ENCODE measurements at regions not wholly inside any gene's neighbourhood (a gene's known extent, or its start where the extent isn't known, plus 50 kb on each side); places are given as distances from the start of the nearest gene placed in this dataset.

GRCh38 chr1:184272175-184272866, 114.5 kb upstream of the C1orf21 start:
- intact Hi-C loops (cut with DNase I), result no loop called here
- H3K4me3 ChIP-seq, result no peak overlapping the region
- no peaks in the 10 kb centered on the region for H3K36me3 ChIP-seq
- no peak for DNase-seq
- H3K27me3 ChIP-seq, result no peaks in the 10 kb centered on the region
- no peak for TF ChIP-seq POLR2A (IDR thresholded peaks at IDR 0.05)
- TF ChIP-seq, protein P1, sequence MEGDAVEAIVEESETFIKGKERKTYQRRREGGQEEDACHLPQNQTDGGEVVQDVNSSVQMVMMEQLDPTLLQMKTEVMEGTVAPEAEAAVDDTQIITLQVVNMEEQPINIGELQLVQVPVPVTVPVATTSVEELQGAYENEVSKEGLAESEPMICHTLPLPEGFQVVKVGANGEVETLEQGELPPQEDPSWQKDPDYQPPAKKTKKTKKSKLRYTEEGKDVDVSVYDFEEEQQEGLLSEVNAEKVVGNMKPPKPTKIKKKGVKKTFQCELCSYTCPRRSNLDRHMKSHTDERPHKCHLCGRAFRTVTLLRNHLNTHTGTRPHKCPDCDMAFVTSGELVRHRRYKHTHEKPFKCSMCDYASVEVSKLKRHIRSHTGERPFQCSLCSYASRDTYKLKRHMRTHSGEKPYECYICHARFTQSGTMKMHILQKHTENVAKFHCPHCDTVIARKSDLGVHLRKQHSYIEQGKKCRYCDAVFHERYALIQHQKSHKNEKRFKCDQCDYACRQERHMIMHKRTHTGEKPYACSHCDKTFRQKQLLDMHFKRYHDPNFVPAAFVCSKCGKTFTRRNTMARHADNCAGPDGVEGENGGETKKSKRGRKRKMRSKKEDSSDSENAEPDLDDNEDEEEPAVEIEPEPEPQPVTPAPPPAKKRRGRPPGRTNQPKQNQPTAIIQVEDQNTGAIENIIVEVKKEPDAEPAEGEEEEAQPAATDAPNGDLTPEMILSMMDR (IDR thresholded peaks at IDR 0.05), result no peak
- no peak for ATAC-seq
- H3K4me1 ChIP-seq, result peaks cover 0 to 6% (median 0%) of the 10 kb centered on the region in 12 donors
- WGBS, 4 donors, result 69 to 79% (median 74%) methylated on average over 5 of the region's 5 CpGs
- peaks cover 0 to 6% (median 0%) of the 10 kb centered on the region in 12 donors for H3K9me3 ChIP-seq
- no peak overlapping the region for H3K27ac ChIP-seq

DNA sequence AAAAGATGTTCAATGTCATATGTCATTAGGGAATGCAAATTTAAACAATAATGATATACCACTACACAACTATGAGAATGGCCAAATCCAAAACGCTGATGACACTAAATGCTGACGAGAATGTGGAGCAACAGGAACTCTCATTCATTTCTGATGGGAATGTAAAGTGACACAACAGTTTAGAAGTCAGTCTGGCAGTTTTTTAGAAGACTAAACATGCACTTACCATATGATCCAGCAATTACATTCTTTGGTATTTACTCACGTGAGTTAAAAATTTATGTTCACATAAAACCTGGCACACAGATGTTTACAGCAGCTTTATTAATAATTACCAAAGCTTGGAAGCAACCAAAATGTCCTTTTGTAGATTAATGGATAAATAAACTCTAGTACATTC, 110.4 kb upstream of the C1orf21 start:
- H3K36me3 ChIP-seq, result no peaks in the 10 kb centered on the region
- DNase-seq, result no peak
- no peak for TF ChIP-seq POLR2A (IDR thresholded peaks at IDR 0.05)
- TF ChIP-seq, protein P1 (IDR thresholded peaks at IDR 0.05), result no peak
- no peak overlapping the region for H3K27ac ChIP-seq
- no peaks in the 10 kb centered on the region for H3K4me1 ChIP-seq
- no peaks in the 10 kb centered on the region for H3K27me3 ChIP-seq
- peaks cover 0 to 6% (median 0%) of the 10 kb centered on the region in 12 donors for H3K9me3 ChIP-seq
- ATAC-seq, result no peak
- 91 to 93% (median 92%) methylated on average over 3 of the region's 3 CpGs for WGBS, 4 donors
- intact Hi-C loops (cut with DNase I), result no loop called here
- H3K4me3 ChIP-seq, result no peak overlapping the region

DNA sequence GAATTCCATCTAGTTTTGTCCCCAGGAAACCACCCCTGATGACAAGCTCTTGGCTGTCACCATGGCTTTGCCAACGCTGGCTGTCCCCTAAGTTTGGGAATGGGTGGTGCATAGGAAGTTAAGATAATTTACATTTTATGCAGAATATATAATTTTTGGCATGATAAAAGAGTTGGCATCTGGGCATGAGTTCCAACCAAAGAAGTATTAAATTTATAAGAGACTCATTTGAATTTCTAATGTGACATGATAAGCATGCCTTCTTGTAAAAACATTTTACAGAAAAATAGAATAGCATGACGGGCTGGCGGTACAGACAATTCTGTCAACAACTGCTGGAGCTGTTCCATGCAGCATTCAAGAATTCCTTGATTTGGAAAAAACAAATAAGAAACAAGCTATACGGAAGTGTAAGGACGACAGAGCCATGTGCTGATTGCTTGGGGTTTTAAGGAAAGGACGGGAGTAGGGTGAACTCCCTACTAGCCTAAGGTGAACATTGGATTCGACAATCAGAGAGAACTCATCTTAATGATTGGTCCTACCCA, 106.8 kb upstream of the C1orf21 start:
- no peak overlapping the region for H3K27ac ChIP-seq
- no peak overlapping the region for H3K4me3 ChIP-seq
- 85 to 93% (median 90%) methylated on average over 7 of the region's 7 CpGs for WGBS, 4 donors
- no peak for TF ChIP-seq POLR2A (IDR thresholded peaks at IDR 0.05)
- TF ChIP-seq, protein P1 (IDR thresholded peaks at IDR 0.05), result no peak
- intact Hi-C loops (cut with DNase I), result no loop called here
- peaks cover 0 to 18% (median 7%) of the 10 kb centered on the region in 12 donors for H3K4me1 ChIP-seq
- no peak for DNase-seq
- ATAC-seq, result no peak
- no peaks in the 10 kb centered on the region for H3K36me3 ChIP-seq
- H3K9me3 ChIP-seq, result peaks cover 0 to 4% (median 0%) of the 10 kb centered on the region in 12 donors
- H3K27me3 ChIP-seq, result no peaks in the 10 kb centered on the region

- peaks cover 0 to 29% (median 7%) of the 10 kb centered on the region in 12 donors for H3K4me1 ChIP-seq
- H3K27me3 ChIP-seq, result no peaks in the 10 kb centered on the region
- WGBS, 4 donors, result 23 to 35% (median 29%) methylated on average over 1 of the region's 1 CpG
- peak overlapping the region in 11 of 12 donors; percentile 34 to 77 (median 64) for H3K27ac ChIP-seq
- no peak overlapping the region for H3K4me3 ChIP-seq
- H3K9me3 ChIP-seq, result no peaks in the 10 kb centered on the region
- H3K36me3 ChIP-seq, result no peaks in the 10 kb centered on the region
- ATAC-seq (peak; percentile 78 to 89 (median 84)), DNase-seq (peak in 4 of 5 donors; percentile 36 to 49 (median 48))
- TF ChIP-seq, protein P1 (IDR thresholded peaks at IDR 0.05), result no peak
- no peak for TF ChIP-seq POLR2A (IDR thresholded peaks at IDR 0.05)
- intact Hi-C loops (cut with DNase I), result no loop called here
These were observed 102.8 kb upstream of the C1orf21 start for GRCh38 chr1:184283999-184284398.

All from heart left ventricle (tissue), 16 donors.